GM19035 (cell line): ENCODE measurements at regions not wholly inside any gene's neighbourhood (a gene's known extent, or its start where the extent isn't known, plus 50 kb on each side); places are given as distances from the start of the nearest gene placed in this dataset.

ENCODE experiments used
- ATAC-seq: cut with Tn5 transposase; IDR thresholded peaks from one replicate; pipeline ENCODE4 v1.9.1; 2021; ENCODE audit not compliant: unreplicated experiment

GRCh38 chr13:107078229-107078765 is 510.4 kb upstream of the ARGLU1 start:
- no peak for ATAC-seq

GRCh38 chr13:107076801-107077200 is 508.9 kb upstream of the ARGLU1 start:
- no peak for ATAC-seq

GRCh38 chr13:107075576-107075975 is 507.6 kb upstream of the ARGLU1 start:
- no peak for ATAC-seq

- ATAC-seq: no peak
Observed at GRCh38 chr13:107070792-107071191, 502.9 kb upstream of the ARGLU1 start.

DNA sequence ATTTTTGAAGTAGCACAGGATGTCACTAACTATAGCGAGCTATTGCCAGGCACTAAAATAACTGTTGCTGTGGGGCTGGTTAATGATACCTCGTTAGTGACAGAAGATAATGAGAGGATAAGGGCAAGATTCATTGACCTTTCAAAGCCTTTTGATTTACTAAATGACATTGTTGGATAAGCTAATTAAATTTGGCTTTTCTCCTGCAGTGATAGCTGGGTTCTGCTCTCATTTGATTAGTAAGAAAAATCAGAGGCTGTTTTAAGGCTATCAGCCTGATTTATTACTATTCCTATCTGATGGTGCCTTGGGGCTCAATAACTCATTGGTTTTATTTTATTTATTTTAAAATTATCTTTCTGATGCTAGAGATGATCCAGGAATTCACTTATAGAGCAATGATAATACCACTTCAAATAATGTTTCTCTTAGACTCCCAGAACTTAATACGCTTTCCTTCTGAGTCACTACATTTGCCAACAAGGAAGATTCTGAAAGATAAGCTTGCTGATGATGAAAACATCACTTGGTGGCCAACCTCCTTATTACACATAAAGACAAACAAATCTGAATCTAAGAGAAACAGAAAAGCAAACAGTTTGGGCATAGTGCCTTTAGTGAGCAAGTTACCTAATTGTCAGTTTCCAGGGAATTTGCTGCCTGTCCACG is 501.3 kb upstream of the ARGLU1 start:
- ATAC-seq: no peak

GRCh38 chr13:107067381-107067780 is 499.4 kb upstream of the ARGLU1 start:
- no peak for ATAC-seq

DNA sequence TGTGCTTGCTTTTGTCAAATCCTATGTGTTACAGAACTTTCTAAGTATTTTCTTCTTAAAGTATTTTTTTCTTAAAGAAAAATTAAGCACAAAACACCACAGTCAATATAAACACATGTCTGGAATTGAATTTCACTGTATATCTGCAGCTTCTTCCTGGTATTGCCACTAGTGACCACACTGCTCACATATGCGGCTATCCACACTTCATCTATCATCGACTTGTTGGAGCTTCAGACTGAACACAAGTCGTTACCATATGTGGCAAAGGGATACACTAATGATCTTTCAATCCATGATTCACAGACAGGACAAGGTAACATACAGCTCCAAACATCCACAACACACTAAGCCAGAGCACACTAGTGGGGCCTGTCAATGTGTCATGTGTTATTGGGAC is 498.4 kb upstream of the ARGLU1 start:
- ATAC-seq: no peak

DNA sequence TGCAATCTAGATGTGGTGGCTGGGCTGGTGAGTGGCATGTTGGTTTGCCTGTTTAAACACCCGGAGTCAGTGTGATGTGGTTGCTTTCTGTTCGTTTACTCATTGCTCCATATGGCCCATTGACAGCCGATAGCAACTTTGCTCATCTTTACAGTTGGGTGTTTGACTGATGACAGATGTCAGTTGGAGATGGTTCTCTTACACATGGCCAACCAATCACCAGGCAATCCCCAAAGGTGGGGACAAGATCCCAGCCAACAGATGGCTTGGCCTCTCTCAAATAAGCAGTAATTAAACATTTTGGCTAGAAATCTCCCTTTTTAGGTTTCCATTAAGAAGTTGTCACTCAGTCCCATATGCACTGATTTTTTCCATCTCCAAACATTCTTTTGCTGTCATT is 497.1 kb upstream of the ARGLU1 start:
- no peak for ATAC-seq

DNA sequence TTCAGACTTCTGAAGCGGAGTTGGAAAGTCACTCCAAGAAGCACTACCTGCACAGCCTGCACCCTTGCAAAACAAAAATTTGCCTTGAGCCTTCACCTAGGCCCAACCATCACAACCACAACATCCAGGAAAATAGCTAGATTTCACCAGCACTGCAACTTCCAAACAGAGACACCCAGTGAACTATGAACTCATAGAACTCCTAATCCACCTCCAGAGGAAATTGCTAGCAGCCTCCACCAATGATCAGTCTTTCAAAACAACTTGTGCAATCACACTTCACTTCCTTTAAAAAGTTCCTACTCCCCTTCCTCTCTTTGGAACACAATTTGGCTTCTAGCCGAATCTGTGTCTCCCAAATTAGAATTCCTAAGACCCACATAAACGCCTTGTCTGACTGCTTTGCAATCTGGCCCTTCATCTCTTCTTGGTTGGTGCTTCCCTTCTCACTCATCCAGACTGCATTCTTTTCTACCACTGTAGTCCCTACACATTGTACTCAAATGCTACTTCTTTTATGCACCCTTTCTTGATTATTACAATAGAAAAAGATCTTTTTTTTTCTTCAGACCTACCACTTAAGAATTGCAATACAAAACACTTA is 489.2 kb upstream of the ARGLU1 start:
- no peak for ATAC-seq

DNA sequence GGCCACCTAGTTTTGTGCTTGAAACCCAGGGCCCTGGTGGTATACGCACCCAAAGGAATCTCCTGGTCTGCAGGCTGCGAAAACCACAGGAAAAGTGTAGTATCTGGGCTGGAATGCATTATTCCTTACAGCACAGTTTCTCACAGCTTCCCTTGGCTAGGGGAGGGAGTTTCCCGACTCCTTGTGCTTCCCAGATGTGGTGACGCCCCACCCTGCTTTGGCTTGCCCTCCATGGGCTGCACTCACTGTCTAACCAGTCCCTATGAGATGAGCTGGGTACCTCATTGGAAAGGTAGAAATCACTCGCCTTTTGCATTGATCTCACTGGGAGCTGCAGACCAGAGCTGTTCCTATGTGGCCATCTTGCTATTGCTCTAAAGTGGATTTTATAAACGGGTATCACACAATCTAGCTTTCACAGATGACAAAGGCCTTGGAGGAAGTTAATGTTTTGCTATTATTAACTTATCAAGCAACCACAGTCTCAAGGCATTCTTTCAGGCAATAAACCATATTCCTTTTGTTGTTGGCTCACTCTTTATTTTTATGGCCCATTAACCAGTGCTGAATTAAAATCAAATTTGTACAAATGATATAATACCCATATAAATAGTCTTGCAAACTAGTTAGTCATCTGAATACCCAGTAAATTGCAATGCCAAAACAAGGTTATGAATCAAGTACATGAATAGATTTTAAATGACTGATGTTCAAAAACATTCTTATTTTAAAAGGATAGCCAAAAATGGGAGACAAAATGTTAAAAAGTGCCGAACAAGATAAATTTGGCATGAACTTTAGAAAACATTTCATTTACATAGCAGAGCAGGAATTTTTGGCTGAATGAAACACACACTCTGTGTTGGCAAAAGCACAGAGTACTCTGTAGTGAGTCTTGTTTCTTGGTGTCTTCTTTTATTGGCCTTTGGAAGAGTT is 475.4 kb upstream of the ARGLU1 start:
- ATAC-seq: no peak

- ATAC-seq: no peak
Observed at GRCh38 chr13:107035778-107036177, 467.8 kb upstream of the ARGLU1 start.

GRCh38 chr13:107035186-107035585 is 467.2 kb upstream of the ARGLU1 start:
- ATAC-seq: no peak

GRCh38 chr13:107034236-107034872 is 466.4 kb upstream of the ARGLU1 start:
- no peak for ATAC-seq

GRCh38 chr13:107031716-107032115 is 463.8 kb upstream of the ARGLU1 start:
- ATAC-seq: no peak

GRCh38 chr13:107028751-107029150 is 460.8 kb upstream of the ARGLU1 start:
- no peak for ATAC-seq

DNA sequence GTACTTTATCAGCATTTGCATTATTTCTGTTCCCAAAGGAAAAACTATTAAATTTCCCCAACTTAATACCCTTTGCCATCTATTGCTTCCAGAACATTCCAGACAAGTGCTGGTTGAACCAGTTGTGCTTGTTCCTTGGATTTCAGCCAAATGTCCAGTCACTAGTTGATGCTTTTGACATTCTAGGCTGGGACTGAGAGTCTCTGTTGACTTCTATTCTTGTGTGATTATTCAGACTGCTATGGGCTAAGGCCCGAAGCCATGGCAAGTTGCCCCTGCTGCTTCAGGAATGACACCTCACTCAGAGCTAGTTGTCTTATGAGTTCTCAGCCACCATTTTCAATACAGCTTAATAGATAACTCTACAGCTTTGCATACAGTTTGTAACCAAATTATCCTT is 458.1 kb upstream of the ARGLU1 start:
- no peak for ATAC-seq

GRCh38 chr13:107023335-107023734 is 455.4 kb upstream of the ARGLU1 start:
- ATAC-seq: no peak

- no peak for ATAC-seq
Observed at GRCh38 chr13:107020393-107020792, 452.5 kb upstream of the ARGLU1 start.

GRCh38 chr13:107018285-107018684 is 450.3 kb upstream of the ARGLU1 start:
- ATAC-seq: no peak

DNA sequence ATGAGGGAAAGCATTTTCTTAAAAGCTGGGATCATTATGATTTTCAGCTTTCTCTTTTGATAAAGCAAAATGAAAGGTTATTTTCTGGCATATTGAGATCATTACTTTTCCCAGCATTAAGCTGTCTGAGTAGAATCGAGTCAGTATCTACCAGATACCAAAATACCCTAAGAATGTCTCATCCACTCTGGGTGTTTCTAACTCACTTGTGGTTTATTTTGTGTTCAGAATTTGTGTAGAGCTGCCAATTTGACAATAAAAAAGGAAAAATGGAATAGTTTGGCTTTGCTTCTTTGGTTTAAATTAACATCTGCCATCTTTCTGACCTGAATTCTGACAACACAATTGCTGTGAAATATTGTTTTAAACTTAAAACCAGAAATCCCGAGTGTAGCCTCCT is 438.7 kb upstream of the ARGLU1 start:
- ATAC-seq: no peak

GRCh38 chr13:107005577-107005976 is 437.6 kb upstream of the ARGLU1 start:
- ATAC-seq: no peak
